ENCODE measurements at regions not wholly inside any gene's neighbourhood (a gene's known extent, or its start where the extent isn't known, plus 50 kb on each side); places are given as distances from the start of the nearest gene placed in this dataset.

DNA sequence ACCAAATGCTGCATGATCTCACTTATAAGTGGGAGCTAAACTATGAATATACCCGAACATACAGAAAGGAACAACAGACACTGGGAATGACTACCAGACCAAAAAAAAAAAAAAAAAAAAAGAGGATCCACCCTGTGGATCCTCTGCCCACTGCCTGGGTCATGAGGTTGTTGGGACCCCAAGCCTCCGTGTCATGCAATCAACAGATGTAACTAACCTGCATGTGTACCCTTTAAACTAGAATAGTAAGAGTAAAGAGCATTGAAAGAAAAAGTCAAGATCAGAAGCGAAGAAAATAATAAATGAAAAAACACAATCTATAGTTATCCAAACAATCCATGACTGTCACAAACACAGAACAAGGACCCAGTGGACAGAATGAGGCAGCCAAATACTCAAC, 109.5 kb upstream of the TOP3B start:
- H3K4me3 ChIP-seq (ENCODE audit: low read depth, low read length), result no peak overlapping the region
- TF ChIP-seq CTCF (IDR thresholded peaks at IDR 0.05; ENCODE audit: borderline replicate concordance, insufficient read depth, low read depth, low read length), result no peak

DNA sequence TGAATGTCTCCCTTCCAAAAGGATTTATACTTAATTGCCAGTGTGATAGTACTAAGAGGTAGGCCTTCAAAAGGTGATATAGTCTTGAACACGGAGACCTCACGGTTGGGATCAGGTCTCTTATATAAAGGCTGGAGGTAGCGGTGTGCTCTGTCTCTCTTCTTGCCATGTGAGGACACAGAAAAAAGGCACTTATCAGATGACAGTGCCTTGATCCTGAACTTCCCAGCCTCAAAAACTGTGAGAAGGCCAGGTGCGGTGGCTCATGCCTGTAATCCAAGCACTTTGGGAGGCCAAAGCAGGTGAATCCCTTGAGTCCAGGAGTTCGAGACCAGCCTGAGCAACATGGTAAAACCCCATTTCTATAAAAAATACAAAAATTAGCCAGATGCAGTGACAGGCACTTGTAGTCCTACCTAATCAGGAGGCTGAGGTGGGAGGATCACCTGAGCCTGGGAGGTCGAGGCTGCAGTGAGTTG, 108.9 kb upstream of the TOP3B start:
- TF ChIP-seq CTCF (IDR thresholded peaks at IDR 0.05; ENCODE audit: borderline replicate concordance, insufficient read depth, low read depth, low read length), result no peak
- H3K4me3 ChIP-seq (ENCODE audit: low read depth, low read length), result no peak overlapping the region

DNA sequence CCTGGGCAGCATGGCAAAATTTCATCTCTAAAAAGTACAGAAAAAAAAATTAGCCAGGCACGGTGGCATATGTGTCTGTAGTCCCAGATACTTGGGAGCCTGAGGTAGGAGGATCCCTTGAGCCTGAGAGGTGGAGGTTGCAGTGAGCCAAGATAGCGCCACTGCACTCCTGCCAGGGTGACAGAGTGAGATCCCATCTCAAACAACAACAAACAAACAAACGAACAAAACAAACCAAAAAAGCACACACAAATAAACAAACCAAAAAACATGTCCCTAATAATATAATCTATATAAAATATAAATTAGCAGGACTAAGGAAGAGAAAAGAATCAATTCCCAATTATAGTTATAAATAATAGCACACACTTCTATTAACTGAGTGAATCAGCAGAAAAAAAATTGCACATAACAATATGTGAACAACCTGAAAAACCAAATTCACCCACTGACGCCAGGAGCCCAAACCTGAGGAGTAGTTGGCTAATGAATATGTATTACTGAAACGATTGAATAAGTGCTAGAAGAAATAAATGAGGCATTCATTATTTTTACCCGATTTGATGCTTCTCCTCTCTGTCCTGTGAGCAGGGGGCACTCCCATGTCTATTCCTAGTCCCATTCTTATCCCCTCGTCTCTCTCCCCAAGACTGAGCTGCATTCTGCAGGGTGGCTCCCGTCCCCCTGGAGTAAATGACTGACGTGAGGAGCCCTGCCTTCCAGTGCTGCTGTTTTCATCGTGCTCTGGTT, 108.2 kb upstream of the TOP3B start:
- no peak overlapping the region for H3K4me3 ChIP-seq (ENCODE audit: low read depth, low read length)
- TF ChIP-seq CTCF (IDR thresholded peaks at IDR 0.05; ENCODE audit: borderline replicate concordance, insufficient read depth, low read depth, low read length), result no peak

- no peak for TF ChIP-seq CTCF (IDR thresholded peaks at IDR 0.05; ENCODE audit: borderline replicate concordance, insufficient read depth, low read depth, low read length)
- H3K4me3 ChIP-seq (ENCODE audit: low read depth, low read length), result no peak overlapping the region
These were observed 107.1 kb upstream of the TOP3B start for GRCh38 chr22:22089459-22090308.

- TF ChIP-seq CTCF (IDR thresholded peaks at IDR 0.05; ENCODE audit: borderline replicate concordance, insufficient read depth, low read depth, low read length), result no peak
- H3K4me3 ChIP-seq (ENCODE audit: low read depth, low read length), result no peak overlapping the region
These were observed 106.3 kb upstream of the TOP3B start for GRCh38 chr22:22088658-22089458.

GRCh38 chr22:22087854-22088657, 105.5 kb upstream of the TOP3B start:
- no peak overlapping the region for H3K4me3 ChIP-seq (ENCODE audit: low read depth, low read length)
- TF ChIP-seq CTCF (IDR thresholded peaks at IDR 0.05; ENCODE audit: borderline replicate concordance, insufficient read depth, low read depth, low read length), result no peak

Data from GM12875 (cell line).